ENCODE measurements at regions not wholly inside any gene's neighbourhood (a gene's known extent, or its start where the extent isn't known, plus 50 kb on each side); places are given as distances from the start of the nearest gene placed in this dataset.

DNA sequence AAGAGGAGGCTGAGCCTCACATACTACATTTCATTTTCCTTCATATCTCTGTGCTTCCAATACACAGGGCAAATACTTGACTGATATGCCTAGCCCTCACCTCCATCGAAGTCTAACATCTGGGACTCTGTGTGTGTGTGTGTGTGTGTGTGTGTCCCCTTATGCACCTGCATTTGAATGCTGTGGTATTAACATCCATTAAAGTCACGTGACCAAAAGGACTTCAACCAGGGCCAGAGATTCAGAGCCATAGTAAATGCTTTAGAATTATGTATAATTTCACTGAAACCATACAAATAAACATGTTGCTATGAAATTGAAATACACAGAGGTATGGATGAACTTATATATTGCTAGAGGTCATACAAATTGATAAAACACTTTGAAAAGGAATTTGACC is 165.8 kb upstream of the SEMA6D start:
- TF ChIP-seq, protein P1, sequence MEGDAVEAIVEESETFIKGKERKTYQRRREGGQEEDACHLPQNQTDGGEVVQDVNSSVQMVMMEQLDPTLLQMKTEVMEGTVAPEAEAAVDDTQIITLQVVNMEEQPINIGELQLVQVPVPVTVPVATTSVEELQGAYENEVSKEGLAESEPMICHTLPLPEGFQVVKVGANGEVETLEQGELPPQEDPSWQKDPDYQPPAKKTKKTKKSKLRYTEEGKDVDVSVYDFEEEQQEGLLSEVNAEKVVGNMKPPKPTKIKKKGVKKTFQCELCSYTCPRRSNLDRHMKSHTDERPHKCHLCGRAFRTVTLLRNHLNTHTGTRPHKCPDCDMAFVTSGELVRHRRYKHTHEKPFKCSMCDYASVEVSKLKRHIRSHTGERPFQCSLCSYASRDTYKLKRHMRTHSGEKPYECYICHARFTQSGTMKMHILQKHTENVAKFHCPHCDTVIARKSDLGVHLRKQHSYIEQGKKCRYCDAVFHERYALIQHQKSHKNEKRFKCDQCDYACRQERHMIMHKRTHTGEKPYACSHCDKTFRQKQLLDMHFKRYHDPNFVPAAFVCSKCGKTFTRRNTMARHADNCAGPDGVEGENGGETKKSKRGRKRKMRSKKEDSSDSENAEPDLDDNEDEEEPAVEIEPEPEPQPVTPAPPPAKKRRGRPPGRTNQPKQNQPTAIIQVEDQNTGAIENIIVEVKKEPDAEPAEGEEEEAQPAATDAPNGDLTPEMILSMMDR (IDR thresholded peaks at IDR 0.05), result no peak
- no peak for TF ChIP-seq ZFX (IDR thresholded peaks at IDR 0.05; ENCODE audit: borderline replicate concordance)
